AG10803 (cell line): ENCODE measurements at regions not wholly inside any gene's neighbourhood (a gene's known extent, or its start where the extent isn't known, plus 50 kb on each side); places are given as distances from the start of the nearest gene placed in this dataset.

Experiments used
- DNase-seq: peaks from one replicate; pipeline ENCODE4 v3.0.0; 2010; ENCODE audit warnings: low read depth
- H3K4me3 ChIP-seq: 2 replicates; pipeline ENCODE4 v1.5.1; 2011; ENCODE audit warnings: mild to moderate bottlenecking, low read length, control low read depth
- TF ChIP-seq, protein P1 (sequence below): conservative IDR thresholded peaks from 2 replicates; pipeline ENCODE4 v1.5.1; 2011; ENCODE audit warnings: mild to moderate bottlenecking, low read length, control low read depth, inconsistent platforms

DNA sequence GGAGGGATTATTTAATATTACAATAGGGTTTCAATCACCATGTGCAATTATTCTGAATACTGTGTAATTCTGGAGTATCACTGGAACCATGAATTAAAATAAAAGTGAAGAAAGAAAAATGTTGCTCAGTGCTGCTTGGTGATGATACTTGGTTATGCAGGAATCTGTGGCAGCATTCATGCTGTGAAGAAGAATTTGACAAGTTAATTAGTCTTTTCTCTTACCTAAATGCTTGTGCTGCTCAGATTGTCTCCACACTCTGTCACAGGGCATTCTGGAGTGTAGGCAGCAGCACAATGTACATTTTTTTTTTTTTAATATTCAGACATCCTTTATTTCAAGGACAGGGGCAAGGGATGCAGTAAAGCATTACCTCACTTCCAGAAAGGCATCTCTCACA is 749.3 kb upstream of the CADM2 start:
- TF ChIP-seq, protein P1, sequence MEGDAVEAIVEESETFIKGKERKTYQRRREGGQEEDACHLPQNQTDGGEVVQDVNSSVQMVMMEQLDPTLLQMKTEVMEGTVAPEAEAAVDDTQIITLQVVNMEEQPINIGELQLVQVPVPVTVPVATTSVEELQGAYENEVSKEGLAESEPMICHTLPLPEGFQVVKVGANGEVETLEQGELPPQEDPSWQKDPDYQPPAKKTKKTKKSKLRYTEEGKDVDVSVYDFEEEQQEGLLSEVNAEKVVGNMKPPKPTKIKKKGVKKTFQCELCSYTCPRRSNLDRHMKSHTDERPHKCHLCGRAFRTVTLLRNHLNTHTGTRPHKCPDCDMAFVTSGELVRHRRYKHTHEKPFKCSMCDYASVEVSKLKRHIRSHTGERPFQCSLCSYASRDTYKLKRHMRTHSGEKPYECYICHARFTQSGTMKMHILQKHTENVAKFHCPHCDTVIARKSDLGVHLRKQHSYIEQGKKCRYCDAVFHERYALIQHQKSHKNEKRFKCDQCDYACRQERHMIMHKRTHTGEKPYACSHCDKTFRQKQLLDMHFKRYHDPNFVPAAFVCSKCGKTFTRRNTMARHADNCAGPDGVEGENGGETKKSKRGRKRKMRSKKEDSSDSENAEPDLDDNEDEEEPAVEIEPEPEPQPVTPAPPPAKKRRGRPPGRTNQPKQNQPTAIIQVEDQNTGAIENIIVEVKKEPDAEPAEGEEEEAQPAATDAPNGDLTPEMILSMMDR = no peak
- DNase-seq = no peak
- no peak overlapping the region for H3K4me3 ChIP-seq

DNA sequence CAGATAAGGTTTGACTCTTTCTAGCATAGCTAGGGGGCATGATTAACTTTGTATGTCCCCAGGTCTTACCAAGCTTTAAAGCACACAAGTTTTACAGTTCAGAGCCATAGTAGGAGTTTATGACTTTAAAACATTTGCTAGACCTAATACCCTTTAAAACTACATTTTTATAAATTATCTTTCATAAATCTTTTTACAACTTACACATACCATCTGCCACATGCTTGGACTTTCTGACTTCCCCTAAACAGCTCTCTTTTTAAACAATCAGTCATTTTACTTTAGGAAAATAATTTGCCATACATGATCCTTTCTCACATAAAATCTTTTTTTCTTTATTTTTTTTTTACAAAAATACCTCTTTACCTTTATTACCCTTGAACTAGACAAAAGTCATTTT is 735.3 kb upstream of the CADM2 start:
- H3K4me3 ChIP-seq = no peak overlapping the region
- DNase-seq = no peak
- TF ChIP-seq, protein P1 = no peak

DNA sequence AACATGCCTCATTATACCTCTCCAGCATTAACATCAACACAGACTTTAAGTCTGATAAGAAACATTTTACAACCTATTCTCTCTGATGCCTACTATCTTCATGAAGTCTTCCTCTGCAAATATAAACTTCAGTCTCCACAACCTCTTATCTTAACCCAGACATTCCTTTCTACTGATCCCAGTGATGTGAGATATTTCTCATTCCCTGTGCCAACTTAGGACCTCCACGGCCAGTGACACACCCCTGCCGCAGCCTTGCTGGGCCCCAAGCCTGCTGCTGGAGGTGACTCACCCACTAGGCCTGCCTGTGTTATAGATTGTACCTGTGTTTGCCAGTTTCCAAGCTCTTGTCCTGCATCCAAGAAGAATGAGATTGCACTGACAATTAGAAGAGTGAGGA is 734.5 kb upstream of the CADM2 start:
- TF ChIP-seq, protein P1 = no peak
- no peak overlapping the region for H3K4me3 ChIP-seq
- no peak for DNase-seq

DNA sequence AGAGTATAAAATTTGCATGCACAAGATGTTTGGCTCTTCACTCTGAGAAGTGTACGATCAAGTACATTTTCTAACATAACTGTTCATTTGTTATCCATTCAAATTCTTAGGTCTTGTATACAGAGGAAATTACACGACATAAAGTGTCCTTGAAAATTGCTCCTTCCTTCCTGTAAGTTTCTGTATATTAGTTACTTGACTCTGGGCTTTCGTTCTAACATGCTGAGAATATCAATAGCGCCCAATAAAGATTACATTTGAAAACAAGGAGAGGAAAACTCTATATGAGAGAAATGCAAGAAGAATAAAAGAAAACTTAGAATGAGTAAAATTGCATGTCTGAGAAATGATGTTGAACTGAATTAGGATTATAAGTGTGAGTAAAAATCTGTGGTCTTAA is 722.5 kb upstream of the CADM2 start:
- H3K4me3 ChIP-seq = no peak overlapping the region
- TF ChIP-seq, protein P1 = no peak
- no peak for DNase-seq

DNA sequence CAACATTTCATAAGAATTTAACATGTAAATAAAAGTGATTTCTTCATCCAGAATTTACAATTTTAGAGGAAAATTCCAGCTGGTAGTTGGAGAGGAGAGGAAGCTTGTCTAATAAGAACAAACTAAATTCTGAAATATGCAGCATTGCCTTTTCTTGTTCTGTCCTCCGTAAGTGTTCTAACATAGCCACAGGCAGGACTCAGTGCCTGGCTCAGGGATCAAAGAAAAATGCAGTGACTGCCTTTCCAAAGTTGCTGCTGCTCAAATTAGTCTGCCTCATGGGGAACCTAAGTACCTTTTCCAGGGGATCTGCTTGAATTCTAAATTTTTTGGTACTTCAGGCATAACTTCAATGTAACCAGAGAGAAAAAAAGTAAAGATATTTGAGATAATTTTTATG is 713.0 kb upstream of the CADM2 start:
- TF ChIP-seq, protein P1 = no peak
- H3K4me3 ChIP-seq = no peak overlapping the region
- no peak for DNase-seq

DNA sequence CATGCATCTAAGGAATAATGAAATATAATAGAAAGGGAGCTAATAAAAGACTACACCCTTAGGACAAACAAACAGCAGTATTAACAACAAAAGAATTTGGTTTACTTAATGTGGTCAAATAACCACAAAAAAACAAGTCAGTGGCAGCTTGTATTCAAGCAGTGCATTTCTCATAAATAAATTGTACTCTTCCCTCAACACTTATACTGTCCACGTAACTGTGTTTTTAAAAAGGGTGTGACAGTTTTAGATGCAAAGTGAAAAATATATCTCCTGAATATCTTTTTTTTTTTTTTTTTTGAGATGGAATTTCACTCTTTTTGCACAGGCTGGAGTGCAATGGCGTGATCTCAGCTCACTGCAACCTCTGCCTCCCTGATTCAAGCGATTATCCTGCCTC is 698.2 kb upstream of the CADM2 start:
- H3K4me3 ChIP-seq = no peak overlapping the region
- TF ChIP-seq, protein P1 = no peak
- DNase-seq = no peak

DNA sequence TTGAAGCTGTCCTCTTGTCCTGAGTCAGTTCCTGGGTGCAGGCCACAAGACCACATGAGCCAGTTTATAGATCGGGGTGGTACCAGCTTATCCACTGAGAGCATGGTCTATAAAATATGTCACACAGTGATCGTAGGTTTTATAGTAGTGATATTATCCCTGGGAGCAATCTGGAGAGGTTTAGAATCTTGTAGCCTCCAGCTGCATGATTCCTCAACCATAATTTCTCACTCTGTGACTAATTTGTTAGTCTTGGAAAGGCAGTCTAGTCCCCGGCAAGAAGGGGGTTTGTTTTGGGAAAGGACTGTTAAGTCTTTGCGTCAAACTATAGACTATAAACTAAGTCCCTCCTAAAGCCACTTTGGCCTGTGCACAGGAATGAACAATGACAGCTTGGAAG is 693.0 kb upstream of the CADM2 start:
- no peak overlapping the region for H3K4me3 ChIP-seq
- TF ChIP-seq, protein P1 = no peak

More for the DNA sequence above, 693.0 kb upstream of the CADM2 start:
- no peak for DNase-seq
